Myocyte (in vitro differentiated cells): ENCODE measurements at regions not wholly inside any gene's neighbourhood (a gene's known extent, or its start where the extent isn't known, plus 50 kb on each side); places are given as distances from the start of the nearest gene placed in this dataset.

ENCODE experiments used
- DNase-seq: peaks from one replicate; pipeline ENCODE4 v3.0.0-alpha.2; 2012; ENCODE audit warnings: low read depth

DNA sequence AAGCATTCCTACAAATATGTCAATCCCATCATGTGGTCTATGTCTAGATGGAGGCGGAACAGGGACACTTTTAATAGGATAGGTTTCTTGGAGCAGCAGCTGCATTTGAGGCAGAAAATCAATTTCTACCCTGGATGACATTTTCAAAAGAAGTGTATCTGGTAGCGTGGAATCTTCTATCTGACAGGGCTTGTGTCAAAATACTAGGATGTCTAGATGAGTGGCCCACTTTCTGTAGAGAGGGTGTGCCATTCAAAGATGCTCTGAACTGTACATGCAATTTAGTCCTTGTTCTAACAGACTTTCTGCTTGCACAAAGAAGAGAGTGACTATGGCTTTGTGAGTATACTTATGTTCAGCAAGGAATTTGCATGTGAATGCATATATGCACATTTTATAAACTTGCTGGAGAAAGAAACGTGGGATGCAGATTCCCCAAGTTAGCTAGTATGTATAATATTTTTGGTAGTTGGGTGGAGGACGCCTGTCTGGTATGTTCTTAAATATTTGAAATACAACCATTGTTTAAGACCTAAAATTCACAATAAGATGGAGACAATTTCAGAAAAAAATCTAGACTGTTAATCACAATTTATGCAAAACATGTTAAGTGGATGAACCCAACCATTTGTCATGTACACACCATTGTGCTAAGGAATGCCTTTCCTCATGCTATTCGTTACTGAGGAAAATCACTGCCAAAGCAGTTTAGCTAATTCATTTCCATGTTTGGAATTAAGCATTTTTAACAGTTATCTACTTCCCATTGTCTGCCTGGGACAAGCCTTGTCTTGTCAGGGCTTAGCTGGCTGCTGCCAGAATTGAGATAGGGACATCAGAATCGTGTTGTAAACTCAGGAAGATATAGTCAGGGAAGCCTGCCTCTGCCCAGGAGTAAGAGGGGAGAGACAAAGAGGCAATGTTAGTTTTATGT, 129.1 kb upstream of the MEF2C start:
- no peak for DNase-seq

DNA sequence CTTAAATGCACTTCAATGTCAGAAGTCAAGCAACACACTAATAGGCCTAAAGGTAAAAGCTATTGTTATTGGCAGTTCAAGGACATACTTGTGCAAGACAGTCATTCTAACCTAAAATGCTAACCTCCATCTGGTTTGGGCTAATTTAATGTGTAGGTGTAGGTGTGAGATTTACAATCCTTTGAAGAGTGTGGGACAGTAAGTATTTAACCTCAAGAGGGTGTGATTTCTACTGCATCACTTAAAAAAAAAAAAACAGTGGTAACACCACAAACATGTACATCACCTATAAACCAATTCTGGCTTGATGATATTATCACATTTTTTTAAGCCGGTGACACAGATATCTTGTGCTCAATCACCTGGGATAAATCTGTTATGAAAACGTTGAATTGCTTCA, 127.5 kb upstream of the MEF2C start:
- no peak for DNase-seq

GRCh38 chr5:89008291-89008690, 125.3 kb upstream of the MEF2C start:
- DNase-seq = no peak

DNA sequence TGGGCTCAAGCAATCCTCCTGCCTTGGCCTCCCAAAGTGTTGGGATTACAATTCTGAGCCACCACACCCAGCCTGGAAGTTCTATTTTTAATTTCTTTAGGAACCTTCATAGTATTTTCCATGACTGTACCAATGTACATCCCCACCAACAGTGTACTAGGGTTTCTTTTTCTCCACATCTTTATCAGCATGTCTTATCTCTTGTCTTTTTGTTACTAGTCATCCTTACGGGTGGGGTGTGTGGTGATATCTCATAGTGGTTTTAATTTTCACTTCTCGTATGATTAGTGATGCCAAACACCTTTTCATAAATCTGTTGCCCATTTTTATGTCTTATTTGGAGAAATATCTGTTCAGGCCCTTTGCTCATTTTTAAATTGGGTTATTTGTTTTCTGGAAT, 123.0 kb upstream of the MEF2C start:
- no peak for DNase-seq

- no peak for DNase-seq
These were observed 121.4 kb upstream of the MEF2C start for GRCh38 chr5:89004379-89004778.

- no peak for DNase-seq
These were observed 120.6 kb upstream of the MEF2C start for GRCh38 chr5:89003563-89004036.

- no peak for DNase-seq
These were observed 116.9 kb upstream of the MEF2C start for GRCh38 chr5:88999853-89000252.

DNA sequence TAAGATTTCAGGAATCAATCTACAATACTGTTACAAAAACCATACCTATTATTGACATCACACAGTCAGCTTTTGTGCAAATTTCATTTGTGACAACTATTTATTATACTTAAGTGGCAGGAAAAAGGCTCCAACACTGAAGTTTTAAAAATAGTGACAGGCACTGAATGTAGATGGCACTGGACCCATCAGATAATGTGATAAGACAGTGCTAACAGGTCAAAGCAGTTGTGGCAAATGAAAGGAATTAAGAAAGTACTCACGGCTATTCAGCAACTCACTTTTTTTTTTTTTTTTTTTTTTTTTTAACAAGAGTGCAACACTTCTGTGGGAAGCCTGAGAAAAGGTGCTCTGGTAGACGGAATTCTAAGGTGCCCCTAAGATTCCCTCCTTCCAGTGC, 115.0 kb upstream of the MEF2C start:
- no peak for DNase-seq

GRCh38 chr5:88984040-88984439, 101.1 kb upstream of the MEF2C start:
- DNase-seq = no peak

DNA sequence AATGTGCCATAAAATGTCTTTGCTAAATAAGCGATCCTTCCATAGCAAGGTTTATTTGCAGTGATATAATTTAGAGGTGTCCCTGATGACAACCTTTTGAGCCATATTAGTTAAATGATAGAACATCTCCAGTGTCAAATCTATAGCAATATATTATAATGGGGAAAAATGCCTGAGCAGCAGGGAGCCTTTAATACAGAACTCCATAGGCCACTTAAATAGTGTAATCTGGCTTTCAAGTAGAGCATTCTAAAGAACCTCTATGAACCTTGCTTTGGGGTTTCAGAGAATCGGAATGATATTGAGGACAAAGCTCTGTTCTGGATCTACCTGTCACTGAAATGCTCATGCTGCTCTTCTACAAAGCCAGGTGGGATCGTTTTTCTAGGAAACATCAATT, 96.7 kb upstream of the MEF2C start:
- DNase-seq = no peak

GRCh38 chr5:88979244-88979643, 96.3 kb upstream of the MEF2C start:
- DNase-seq = no peak

DNA sequence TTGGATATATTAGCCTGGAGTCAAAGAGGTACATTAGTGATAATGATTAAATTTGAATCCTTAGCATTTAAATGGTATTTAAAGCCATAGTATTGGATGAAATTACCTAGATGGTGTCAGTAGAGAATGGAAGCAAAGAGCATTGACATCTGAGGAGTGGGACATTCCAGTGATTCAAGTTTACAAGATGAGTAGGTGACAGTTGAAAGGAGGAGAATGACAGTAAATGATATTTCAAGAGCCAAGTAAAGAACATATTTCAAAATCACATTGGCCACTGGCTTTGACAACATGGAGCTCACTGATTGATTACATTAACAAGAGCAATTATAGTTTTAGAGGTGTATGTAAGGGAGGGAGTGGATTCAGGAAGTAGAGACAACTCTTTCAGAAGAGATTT, 93.9 kb upstream of the MEF2C start:
- no peak for DNase-seq

DNA sequence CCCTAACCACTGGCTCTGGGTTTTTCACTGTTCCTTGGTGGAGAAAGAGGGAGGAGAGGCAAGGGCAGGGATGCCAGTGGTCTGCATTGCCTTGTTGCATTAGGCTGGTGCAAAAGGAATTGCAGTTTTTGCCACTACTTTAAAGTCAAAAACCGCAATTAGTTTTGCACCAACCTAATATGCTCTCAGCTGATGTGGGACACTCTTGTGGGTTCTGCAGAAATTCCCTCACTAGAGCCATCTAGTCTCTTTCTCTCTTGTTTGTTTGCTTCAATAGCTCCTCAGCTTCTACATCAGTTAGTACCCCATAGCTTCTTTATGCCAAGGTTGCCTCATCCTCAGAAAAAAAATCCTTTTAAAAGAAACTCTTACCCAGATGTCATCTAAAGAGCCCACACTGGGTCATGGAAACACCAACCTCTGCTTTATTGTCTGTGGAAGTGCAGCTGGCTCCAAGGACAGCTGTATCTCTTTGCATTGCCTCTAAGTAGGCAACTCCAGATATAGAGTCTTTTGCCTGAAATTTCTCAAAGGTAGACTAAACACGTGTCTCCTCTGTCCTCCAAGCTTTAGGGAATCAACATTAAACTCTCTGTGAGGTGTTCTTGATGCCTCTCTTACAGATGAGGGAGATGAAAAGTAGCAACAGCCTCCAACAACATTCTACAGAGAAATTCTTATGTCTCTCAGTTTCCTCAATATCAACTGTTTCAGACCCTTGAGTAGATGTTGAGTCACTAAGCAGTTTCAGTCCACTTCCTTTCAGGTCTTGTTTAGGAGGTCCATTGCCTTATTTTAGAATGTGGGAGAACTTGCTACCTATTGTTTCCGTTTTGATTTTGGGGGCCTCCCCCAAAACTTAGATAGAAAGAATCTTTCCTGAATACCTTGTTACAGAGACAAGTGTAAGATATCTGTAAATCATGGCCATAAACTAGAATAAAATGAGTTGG, 84.9 kb upstream of the MEF2C start:
- no peak for DNase-seq

GRCh38 chr5:88964831-88965230, 81.8 kb upstream of the MEF2C start:
- DNase-seq = no peak

DNA sequence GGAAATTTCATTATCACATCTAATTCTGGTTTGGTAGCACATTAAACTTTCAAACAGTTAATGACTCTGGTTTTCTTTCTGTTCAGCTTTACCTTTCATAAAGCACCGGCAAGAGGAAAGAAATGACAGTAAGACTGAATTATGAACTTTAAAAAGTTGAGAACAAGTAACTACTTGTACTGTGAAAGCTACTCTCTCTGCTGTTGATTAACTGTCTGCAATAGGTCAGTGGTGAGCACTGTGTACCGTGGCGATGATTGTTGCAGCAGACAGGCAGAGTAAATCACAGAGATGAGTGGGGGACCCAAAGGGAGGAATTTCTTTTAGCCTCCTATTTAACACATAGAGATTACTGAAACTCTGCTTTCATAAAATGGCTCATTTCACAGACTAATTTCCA, 74.0 kb upstream of the MEF2C start:
- DNase-seq = peak; percentile 36

DNA sequence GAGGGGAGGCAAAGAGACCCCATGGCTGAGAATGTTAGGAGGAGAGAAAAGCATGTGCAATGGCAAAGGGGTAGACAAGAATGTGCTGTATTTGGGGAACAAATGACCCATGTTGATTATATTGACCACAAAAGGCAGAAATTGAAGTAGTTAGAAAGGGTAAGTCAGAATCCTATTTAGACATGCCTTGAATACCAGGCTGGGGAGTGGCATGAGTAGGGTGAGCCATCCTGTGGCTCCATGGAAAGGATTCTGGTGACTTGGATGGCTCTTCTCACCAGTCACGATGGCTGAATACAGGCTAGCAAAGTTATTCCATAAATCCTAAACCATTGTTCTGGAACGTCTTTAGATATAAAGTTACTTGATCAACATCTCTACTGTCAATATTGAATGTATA, 73.4 kb upstream of the MEF2C start:
- DNase-seq = peak; percentile 86

GRCh38 chr5:88955403-88955802, 72.4 kb upstream of the MEF2C start:
- peak; percentile 79 for DNase-seq

- peak; percentile 95 for DNase-seq
These were observed 71.5 kb upstream of the MEF2C start for GRCh38 chr5:88954511-88954910.

DNA sequence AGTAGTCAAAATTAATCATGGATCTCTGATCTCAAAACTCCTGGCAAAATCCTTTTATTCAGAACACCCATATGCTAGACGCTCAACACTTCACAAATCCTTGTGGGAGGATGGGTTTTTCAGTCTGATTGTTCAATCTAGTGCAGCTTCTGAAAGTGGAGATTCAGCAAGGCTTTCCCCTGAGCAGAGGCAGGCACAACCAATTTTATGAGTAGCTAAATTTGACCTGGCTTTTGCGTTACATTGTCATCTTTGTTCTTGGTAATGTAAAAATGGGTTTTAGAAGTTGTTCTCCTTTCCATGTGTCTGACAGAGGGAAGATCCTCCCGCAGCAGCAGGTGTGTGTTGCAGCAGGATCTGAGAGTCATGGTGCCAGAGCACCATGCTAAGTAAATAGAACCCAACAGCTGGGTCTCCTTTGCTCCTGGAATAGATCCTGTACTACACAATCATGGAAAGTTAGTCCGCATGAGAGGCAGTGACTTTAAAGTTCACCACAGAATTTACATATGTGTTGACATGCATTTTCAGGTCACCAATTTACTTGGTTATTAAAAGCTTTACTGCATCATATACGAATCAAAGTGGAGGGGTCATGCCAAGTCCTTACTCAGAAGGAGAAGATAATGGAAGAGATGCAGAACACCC, 70.1 kb upstream of the MEF2C start:
- DNase-seq = peak; percentile 89

GRCh38 chr5:88952344-88952743, 69.4 kb upstream of the MEF2C start:
- DNase-seq = peak; percentile 82

DNA sequence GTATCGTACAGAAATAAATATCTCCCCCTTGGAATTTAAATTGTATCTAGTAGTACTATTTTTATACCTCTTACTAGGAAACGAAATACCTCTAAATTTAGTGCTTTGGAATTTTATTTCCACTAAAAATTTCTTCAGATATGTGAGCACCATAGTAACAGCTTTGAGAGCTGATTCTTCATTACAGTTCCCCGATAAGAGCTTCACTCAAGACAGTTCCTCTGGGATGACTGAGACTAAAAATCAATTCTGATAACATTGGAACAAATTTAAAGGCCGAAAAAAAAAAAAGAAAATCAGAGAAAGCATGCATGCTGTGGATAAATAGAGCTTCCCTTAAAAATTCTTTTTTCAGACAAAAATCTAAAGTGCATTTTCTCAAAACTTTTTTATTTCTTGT, 68.5 kb upstream of the MEF2C start:
- no peak for DNase-seq
